ENCODE measurements at regions not wholly inside any gene's neighbourhood (a gene's known extent, or its start where the extent isn't known, plus 50 kb on each side); places are given as distances from the start of the nearest gene placed in this dataset.

GRCh38 chr9:11542781-11543180 lies 930.0 kb upstream of the PTPRD start:
- TF ChIP-seq CTCF (IDR thresholded peaks at IDR 0.05), result no peak
- TF ChIP-seq, protein P1, sequence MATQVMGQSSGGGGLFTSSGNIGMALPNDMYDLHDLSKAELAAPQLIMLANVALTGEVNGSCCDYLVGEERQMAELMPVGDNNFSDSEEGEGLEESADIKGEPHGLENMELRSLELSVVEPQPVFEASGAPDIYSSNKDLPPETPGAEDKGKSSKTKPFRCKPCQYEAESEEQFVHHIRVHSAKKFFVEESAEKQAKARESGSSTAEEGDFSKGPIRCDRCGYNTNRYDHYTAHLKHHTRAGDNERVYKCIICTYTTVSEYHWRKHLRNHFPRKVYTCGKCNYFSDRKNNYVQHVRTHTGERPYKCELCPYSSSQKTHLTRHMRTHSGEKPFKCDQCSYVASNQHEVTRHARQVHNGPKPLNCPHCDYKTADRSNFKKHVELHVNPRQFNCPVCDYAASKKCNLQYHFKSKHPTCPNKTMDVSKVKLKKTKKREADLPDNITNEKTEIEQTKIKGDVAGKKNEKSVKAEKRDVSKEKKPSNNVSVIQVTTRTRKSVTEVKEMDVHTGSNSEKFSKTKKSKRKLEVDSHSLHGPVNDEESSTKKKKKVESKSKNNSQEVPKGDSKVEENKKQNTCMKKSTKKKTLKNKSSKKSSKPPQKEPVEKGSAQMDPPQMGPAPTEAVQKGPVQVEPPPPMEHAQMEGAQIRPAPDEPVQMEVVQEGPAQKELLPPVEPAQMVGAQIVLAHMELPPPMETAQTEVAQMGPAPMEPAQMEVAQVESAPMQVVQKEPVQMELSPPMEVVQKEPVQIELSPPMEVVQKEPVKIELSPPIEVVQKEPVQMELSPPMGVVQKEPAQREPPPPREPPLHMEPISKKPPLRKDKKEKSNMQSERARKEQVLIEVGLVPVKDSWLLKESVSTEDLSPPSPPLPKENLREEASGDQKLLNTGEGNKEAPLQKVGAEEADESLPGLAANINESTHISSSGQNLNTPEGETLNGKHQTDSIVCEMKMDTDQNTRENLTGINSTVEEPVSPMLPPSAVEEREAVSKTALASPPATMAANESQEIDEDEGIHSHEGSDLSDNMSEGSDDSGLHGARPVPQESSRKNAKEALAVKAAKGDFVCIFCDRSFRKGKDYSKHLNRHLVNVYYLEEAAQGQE (IDR thresholded peaks at IDR 0.05; ENCODE audit: insufficient read depth in 1 of 2, low read depth in 2 of 2, low read length in 1 of 2), result no peak
- TF ChIP-seq SIN3A (IDR thresholded peaks at IDR 0.05; ENCODE audit: borderline replicate concordance, insufficient read depth, low read depth, low read length), result no peak
- no peak for TF ChIP-seq POLR2AphosphoS5 (IDR thresholded peaks at IDR 0.05; ENCODE audit: low read depth, low read length)

Measured in Panc1 (cell line).